ENCODE measurements at regions not wholly inside any gene's neighbourhood (a gene's known extent, or its start where the extent isn't known, plus 50 kb on each side); places are given as distances from the start of the nearest gene placed in this dataset.

- H3K27me3 ChIP-seq: peaks cover 0 to 3% (median 0%) of the 10 kb centered on the region in 3 donors
- H3K4me1 ChIP-seq: no peaks in the 10 kb centered on the region
- no peaks in the 10 kb centered on the region for H3K36me3 ChIP-seq
- H3K4me3 ChIP-seq: no peak overlapping the region
- H3K27ac ChIP-seq: no peak overlapping the region
- no peaks in the 10 kb centered on the region for H3K9me3 ChIP-seq
- TF ChIP-seq POLR2A (IDR thresholded peaks at IDR 0.05) (no peak), POLR2AphosphoS5 (IDR thresholded peaks at IDR 0.05) (no peak), EP300 (IDR thresholded peaks at IDR 0.05) (no peak), CTCF (IDR thresholded peaks at IDR 0.05) (no peak)
- intact Hi-C loops (cut with DNase I): no loop called here
- no peak for DNase-seq
- 71 to 74% methylated on average over 4 of the region's 4 CpGs for WGBS, 2 donors
Observed at GRCh38 chr10:8511026-8511425, 456.5 kb downstream of the GATA3 start.

- Histone ChIP-seq H3K9me3 (no peaks in the 10 kb centered on the region), H3K27me3 (peaks cover 0 to 3% (median 0%) of the 10 kb centered on the region in 3 donors), H3K36me3 (no peaks in the 10 kb centered on the region), H3K4me3 (no peak overlapping the region), H3K27ac (no peak overlapping the region), H3K4me1 (no peaks in the 10 kb centered on the region)
- WGBS, 2 donors: 84 to 87% methylated on average over 41 of the region's 41 CpGs
- no peak for TF ChIP-seq POLR2AphosphoS5 (IDR thresholded peaks at IDR 0.05)
- no peak for TF ChIP-seq EP300 (IDR thresholded peaks at IDR 0.05)
- no peak for TF ChIP-seq POLR2A (IDR thresholded peaks at IDR 0.05)
- no peak for TF ChIP-seq CTCF (IDR thresholded peaks at IDR 0.05)
- DNase-seq: no peak
- intact Hi-C loops (cut with DNase I): no loop called here
Observed at GRCh38 chr10:8513155-8514147, 459.0 kb downstream of the GATA3 start.

GRCh38 chr10:8520382-8520781, 465.9 kb downstream of the GATA3 start:
- TF ChIP-seq POLR2A (IDR thresholded peaks at IDR 0.05) (no peak), EP300 (IDR thresholded peaks at IDR 0.05) (no peak), POLR2AphosphoS5 (IDR thresholded peaks at IDR 0.05) (no peak), CTCF (IDR thresholded peaks at IDR 0.05) (no peak)
- H3K36me3 ChIP-seq: no peaks in the 10 kb centered on the region
- H3K9me3 ChIP-seq: no peaks in the 10 kb centered on the region
- H3K4me1 ChIP-seq: no peaks in the 10 kb centered on the region
- H3K27ac ChIP-seq: no peak overlapping the region
- no peak overlapping the region for H3K4me3 ChIP-seq
- 69 to 76% methylated on average over 2 of the region's 2 CpGs for WGBS, 2 donors
- H3K27me3 ChIP-seq: no peaks in the 10 kb centered on the region
- intact Hi-C loops (cut with DNase I): no loop called here
- no peak for DNase-seq

DNA sequence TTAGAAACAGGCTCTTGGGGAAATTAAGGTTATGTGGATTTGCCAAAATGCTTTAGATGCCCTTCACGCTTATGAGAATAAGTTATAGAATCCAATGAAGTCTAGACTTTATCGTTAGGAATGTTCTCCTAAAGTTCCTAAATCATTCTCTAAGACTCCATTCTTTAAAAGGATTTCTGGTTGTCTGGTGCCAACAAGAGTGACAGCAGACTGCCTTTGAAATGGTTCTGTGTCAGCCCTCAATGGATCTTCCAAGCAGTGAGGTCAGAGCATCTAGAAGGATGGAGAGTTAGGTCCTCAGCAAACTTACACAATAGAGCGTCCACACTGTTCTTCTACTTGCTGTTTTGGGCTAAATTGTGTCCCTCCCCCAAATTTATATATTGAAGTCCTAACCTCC, 473.3 kb downstream of the GATA3 start:
- Histone ChIP-seq H3K4me3 (no peak overlapping the region), H3K36me3 (no peaks in the 10 kb centered on the region), H3K9me3 (peaks cover 0 to 3% (median 0%) of the 10 kb centered on the region in 4 donors), H3K4me1 (no peaks in the 10 kb centered on the region), H3K27me3 (peaks cover 0 to 2% (median 0%) of the 10 kb centered on the region in 3 donors), H3K27ac (no peak overlapping the region)
- TF ChIP-seq EP300 (IDR thresholded peaks at IDR 0.05): no peak
- TF ChIP-seq CTCF (IDR thresholded peaks at IDR 0.05): no peak
- TF ChIP-seq POLR2AphosphoS5 (IDR thresholded peaks at IDR 0.05): no peak
- no peak for TF ChIP-seq POLR2A (IDR thresholded peaks at IDR 0.05)
- WGBS, 2 donors: 88% methylated on average over 3 of the region's 3 CpGs
- DNase-seq: no peak
- intact Hi-C loops (cut with DNase I): no loop called here
